Endodermal cell (in vitro differentiated cells): ENCODE measurements at regions not wholly inside any gene's neighbourhood (a gene's known extent, or its start where the extent isn't known, plus 50 kb on each side); places are given as distances from the start of the nearest gene placed in this dataset.

Experiments used
- DNase-seq: peaks from one replicate; pipeline ENCODE4 v3.0.0-alpha.2; 2017
- H3K27ac ChIP-seq: 2 replicates; pipeline ENCODE4 v1.5.1; 2013; ENCODE audit warnings: mild to moderate bottlenecking, low read depth, low read length, moderate library complexity
- H3K27me3 ChIP-seq: 2 replicates; pipeline ENCODE4 v1.6.1; 2013; ENCODE audit warnings: mild to moderate bottlenecking, low read length, moderate library complexity; ENCODE audit not compliant: insufficient read depth, control insufficient read depth, poor library complexity, severe bottlenecking
- H3K36me3 ChIP-seq: 2 replicates; pipeline ENCODE4 v1.7.0; 2013; ENCODE audit warnings: mild to moderate bottlenecking, low read length, moderate library complexity; ENCODE audit not compliant: control insufficient read depth, insufficient read depth
- H3K4me1 ChIP-seq: one replicate; pipeline ENCODE4 v1.7.0; 2013; ENCODE audit warnings: low read length; ENCODE audit not compliant: control insufficient read depth, insufficient read depth
- H3K4me3 ChIP-seq: 2 replicates; pipeline ENCODE4 v1.5.1; 2013; ENCODE audit warnings: mild to moderate bottlenecking, low read length, moderate library complexity
- H3K9ac ChIP-seq: 2 replicates; pipeline ENCODE4 v1.6.1; 2013; ENCODE audit warnings: mild to moderate bottlenecking, low read length, moderate library complexity; ENCODE audit not compliant: poor library complexity, severe bottlenecking; ENCODE audit errors: extremely low read depth
- H3K9me3 ChIP-seq: 2 replicates; pipeline ENCODE4 v1.6.1; 2013; ENCODE audit warnings: mild to moderate bottlenecking, low read length, moderate library complexity; ENCODE audit not compliant: control insufficient read depth
- H3K27ac Mint-ChIP-seq: 2 replicates; pipeline ENCODE4 v1.8.0; 2020; ENCODE audit warnings: mixed read lengths
- H3K27me3 Mint-ChIP-seq: 2 replicates; pipeline ENCODE4 v1.8.0; 2021; ENCODE audit warnings: mild to moderate bottlenecking, mixed read lengths; ENCODE audit not compliant: insufficient read depth
- H3K36me3 Mint-ChIP-seq: 2 replicates; pipeline ENCODE4 v1.8.0; 2020; ENCODE audit warnings: low read depth, mixed read lengths
- H3K4me1 Mint-ChIP-seq: 2 replicates; pipeline ENCODE4 v1.8.0; 2020; ENCODE audit warnings: mixed read lengths
- H3K4me3 Mint-ChIP-seq: 2 replicates; pipeline ENCODE4 v1.8.0; 2020; ENCODE audit warnings: mild to moderate bottlenecking, moderate library complexity, mixed read lengths
- H3K9me3 Mint-ChIP-seq: 2 replicates; pipeline ENCODE4 v1.8.0; 2020; ENCODE audit warnings: mild to moderate bottlenecking, mixed read lengths
- CTCF ChIP-seq: fragments of 200-600 bp; sonication (generic); conservative IDR thresholded peaks from 2 replicates; pipeline ENCODE4 v1.5.0; 2021; ENCODE audit warnings: antibody characterized with exemption, mild to moderate bottlenecking
- WGBS, 2 experiments: methylation state at CpG; one replicate each; pipeline versions ENCODE4 v1.1.5 to v1.1.7; 2013; ENCODE audit warnings: missing lambda C conversion rate in 2 of 2, mixed read lengths in 1 of 2; ENCODE audit not compliant: insufficient coverage in 1 of 2, insufficient read length in 1 of 2; 5-methylcytosine and 5-hydroxymethylcytosine counted together

DNA sequence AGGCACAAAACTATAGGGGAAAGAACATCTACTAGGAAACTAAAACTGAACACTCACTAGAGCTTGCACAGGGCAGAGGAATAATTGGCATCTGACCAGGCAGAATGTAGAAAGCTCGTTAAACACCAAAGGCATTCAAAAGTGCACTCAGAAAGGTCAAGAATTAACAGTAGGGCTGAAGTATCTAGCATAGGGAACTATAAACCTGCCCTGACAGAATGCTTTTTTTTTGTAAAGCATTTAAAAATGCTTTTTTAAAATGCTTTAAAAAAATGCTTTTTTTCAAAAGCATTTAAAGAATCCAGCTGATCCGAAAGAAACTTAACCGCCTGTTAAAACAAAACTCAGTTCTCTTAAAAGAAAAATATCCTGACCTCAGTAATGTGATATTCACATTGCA, 74.6 kb upstream of the EGFR start:
- Mint-ChIP-seq H3K4me1 (no peaks in the 10 kb centered on the region), H3K36me3 (no peaks in the 10 kb centered on the region), H3K27ac (no peak overlapping the region), H3K27me3 (no peaks in the 10 kb centered on the region), H3K4me3 (no peak overlapping the region), H3K9me3 (no peaks in the 10 kb centered on the region)
- H3K4me3 ChIP-seq: no peak overlapping the region
- no peak overlapping the region for H3K9ac ChIP-seq
- H3K27me3 ChIP-seq: no peaks in the 10 kb centered on the region
- no peak for TF ChIP-seq CTCF
- no peaks in the 10 kb centered on the region for H3K36me3 ChIP-seq
- WGBS, 2 experiments: 86 to 93% methylated on average over 3 of the region's 3 CpGs
- no peaks in the 10 kb centered on the region for H3K9me3 ChIP-seq
- H3K27ac ChIP-seq: no peak overlapping the region
- no peak for DNase-seq
- no peaks in the 10 kb centered on the region for H3K4me1 ChIP-seq

- H3K4me3 ChIP-seq: no peak overlapping the region
- DNase-seq: no peak
- no peaks in the 10 kb centered on the region for H3K9me3 ChIP-seq
- Mint-ChIP-seq H3K27me3 (no peaks in the 10 kb centered on the region), H3K9me3 (no peaks in the 10 kb centered on the region), H3K27ac (no peak overlapping the region), H3K4me3 (no peak overlapping the region), H3K36me3 (no peaks in the 10 kb centered on the region), H3K4me1 (no peaks in the 10 kb centered on the region)
- H3K4me1 ChIP-seq: no peaks in the 10 kb centered on the region
- no peaks in the 10 kb centered on the region for H3K36me3 ChIP-seq
- H3K27me3 ChIP-seq: no peaks in the 10 kb centered on the region
- TF ChIP-seq CTCF: no peak
- WGBS, 2 experiments: 85 to 100% methylated on average over 1 to 2 of the region's 2 CpGs
- no peak overlapping the region for H3K9ac ChIP-seq
- no peak overlapping the region for H3K27ac ChIP-seq
Observed at GRCh38 chr7:54946271-54946670, 72.5 kb upstream of the EGFR start.

- no peak overlapping the region for H3K27ac ChIP-seq
- H3K4me1 ChIP-seq: no peaks in the 10 kb centered on the region
- H3K9me3 ChIP-seq: no peaks in the 10 kb centered on the region
- H3K4me3 ChIP-seq: no peak overlapping the region
- WGBS, 2 experiments: 87 to 93% methylated on average over 3 of the region's 3 CpGs
- H3K4me1 Mint-ChIP-seq: no peaks in the 10 kb centered on the region
- H3K27me3 ChIP-seq: no peaks in the 10 kb centered on the region
- no peaks in the 10 kb centered on the region for H3K36me3 Mint-ChIP-seq
- H3K27me3 Mint-ChIP-seq: no peaks in the 10 kb centered on the region
- no peak for DNase-seq
- H3K27ac Mint-ChIP-seq: no peak overlapping the region
- no peaks in the 10 kb centered on the region for H3K36me3 ChIP-seq
- H3K4me3 Mint-ChIP-seq: no peak overlapping the region
- H3K9ac ChIP-seq: no peak overlapping the region
- TF ChIP-seq CTCF: no peak
- H3K9me3 Mint-ChIP-seq: no peaks in the 10 kb centered on the region
Observed at GRCh38 chr7:54946764-54947163, 72.1 kb upstream of the EGFR start.
